ENCODE measurements at regions not wholly inside any gene's neighbourhood (a gene's known extent, or its start where the extent isn't known, plus 50 kb on each side); places are given as distances from the start of the nearest gene placed in this dataset.

DNA sequence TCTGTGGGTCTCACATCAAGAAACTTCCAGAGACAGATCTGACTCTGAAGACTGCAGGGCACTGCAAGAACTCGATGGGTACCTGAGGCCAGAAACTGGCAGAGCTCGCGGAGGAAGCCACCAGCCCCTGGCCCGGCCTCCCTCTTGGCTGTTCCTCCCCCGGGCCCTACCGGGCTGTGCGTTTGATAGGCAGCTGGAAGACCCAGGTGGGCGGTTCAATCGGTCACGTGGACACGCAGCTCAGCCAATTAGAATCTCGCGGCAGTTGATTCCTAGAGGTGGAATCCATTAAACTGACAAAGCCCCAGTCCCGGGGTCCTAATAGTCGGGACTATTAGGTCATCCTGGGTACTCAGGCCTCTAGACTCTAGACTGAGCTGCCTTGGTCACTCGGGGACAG is 139.9 kb downstream of the GPCPD1 start:
- TF ChIP-seq, protein P1, sequence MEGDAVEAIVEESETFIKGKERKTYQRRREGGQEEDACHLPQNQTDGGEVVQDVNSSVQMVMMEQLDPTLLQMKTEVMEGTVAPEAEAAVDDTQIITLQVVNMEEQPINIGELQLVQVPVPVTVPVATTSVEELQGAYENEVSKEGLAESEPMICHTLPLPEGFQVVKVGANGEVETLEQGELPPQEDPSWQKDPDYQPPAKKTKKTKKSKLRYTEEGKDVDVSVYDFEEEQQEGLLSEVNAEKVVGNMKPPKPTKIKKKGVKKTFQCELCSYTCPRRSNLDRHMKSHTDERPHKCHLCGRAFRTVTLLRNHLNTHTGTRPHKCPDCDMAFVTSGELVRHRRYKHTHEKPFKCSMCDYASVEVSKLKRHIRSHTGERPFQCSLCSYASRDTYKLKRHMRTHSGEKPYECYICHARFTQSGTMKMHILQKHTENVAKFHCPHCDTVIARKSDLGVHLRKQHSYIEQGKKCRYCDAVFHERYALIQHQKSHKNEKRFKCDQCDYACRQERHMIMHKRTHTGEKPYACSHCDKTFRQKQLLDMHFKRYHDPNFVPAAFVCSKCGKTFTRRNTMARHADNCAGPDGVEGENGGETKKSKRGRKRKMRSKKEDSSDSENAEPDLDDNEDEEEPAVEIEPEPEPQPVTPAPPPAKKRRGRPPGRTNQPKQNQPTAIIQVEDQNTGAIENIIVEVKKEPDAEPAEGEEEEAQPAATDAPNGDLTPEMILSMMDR (IDR thresholded peaks at IDR 0.05) = no peak
- TF ChIP-seq POLR2A (IDR thresholded peaks at IDR 0.05) = no peak
